RKO (cell line): ENCODE measurements at regions not wholly inside any gene's neighbourhood (a gene's known extent, or its start where the extent isn't known, plus 50 kb on each side); places are given as distances from the start of the nearest gene placed in this dataset.
"Not testable (repeated sequence)": the region's sequence is repeated elsewhere in the genome, so short reads cannot be mapped to it uniquely, and the experiment has no call there.

Experiments
- DNase-seq: peaks from one replicate; pipeline ENCODE4 v3.0.0-alpha.2; 2016; ENCODE audit warnings: low spot score

DNA sequence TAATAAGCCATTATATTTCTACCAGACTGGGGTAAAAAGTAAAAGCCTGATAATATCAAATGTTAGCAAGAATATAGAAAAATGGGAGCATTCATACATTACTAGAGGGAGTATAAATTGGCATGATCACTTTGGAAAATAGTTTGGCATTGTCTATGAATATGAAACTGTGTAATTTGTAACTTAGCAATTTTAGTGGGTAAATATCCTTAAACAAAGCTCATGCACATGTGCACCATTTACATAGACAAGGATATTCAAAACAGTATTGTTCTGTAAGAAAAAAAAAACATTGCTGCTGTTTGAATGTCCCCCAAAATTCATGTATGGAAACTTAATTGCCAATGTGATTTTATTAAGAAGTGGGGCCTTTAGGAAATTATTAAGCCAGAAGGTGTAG, 166.4 kb upstream of the SLC27A6 start:
- no peak for DNase-seq

- no peak for DNase-seq
These were observed 165.3 kb upstream of the SLC27A6 start for GRCh38 chr5:128799945-128800344.

GRCh38 chr5:128800377-128800776, 164.9 kb upstream of the SLC27A6 start:
- no peak for DNase-seq

- DNase-seq = no peak
These were observed 151.8 kb upstream of the SLC27A6 start for GRCh38 chr5:128813317-128814070.

- no peak for DNase-seq
These were observed 150.1 kb upstream of the SLC27A6 start for GRCh38 chr5:128815201-128815600.

GRCh38 chr5:128825826-128826225, 139.5 kb upstream of the SLC27A6 start:
- DNase-seq = peak; percentile 29

DNA sequence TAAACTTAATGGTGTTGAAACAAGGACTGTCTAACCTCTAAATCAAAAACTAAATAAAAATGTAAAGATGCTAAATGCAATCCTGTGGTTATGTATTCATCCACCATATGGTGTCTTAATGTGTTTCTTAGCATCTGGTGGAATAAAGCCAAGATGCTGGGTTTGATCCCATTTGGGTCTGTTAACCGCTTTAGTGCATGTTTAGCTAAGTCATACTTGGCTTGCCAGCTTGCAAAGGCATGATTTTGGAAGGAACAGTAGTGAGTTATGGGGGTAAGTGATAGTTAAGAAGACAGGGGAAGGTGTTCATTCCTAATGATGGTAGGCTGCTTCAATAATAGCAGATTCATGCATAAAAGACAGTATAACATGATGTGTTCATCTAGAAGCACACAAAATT, 139.0 kb upstream of the SLC27A6 start:
- no peak for DNase-seq

DNA sequence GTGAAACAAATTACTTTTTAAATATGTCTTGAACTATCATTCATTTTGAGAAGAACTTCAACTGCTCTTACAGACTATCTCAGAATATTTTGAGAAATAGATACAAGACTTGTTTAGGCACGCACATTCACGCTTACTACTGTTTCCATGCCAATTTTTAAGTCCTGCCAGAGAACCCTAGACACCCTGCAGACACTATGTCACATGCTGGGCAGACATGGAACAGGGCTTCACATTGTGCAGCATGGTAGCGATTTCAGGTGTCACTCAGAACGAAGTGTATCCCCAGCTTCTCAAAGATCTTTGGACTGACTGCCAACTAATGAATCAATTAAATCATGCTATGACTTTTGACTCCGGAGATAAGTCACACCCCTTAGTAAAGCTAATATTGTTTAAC, 128.7 kb upstream of the SLC27A6 start:
- no peak for DNase-seq

DNA sequence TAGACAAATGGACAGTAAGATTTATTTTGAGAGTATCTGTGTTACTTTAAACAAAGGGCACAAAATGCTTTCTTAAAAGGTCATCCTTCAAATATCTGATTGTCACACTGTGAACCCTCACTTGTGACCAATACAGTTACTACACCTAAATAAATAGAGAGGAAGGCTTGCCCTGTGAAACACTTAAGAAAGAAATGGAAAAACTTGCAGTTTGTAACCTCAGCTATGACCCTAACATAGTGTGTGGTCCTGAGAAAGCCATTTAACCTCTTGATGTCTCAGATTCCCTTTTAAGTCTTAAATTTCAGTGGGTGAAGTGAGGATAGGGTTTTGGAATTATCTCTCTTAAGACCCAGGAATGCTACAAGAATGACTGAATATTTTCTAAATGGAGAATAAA, 126.7 kb upstream of the SLC27A6 start:
- no peak for DNase-seq

GRCh38 chr5:128842241-128842640, 123.0 kb upstream of the SLC27A6 start:
- no peak for DNase-seq

DNA sequence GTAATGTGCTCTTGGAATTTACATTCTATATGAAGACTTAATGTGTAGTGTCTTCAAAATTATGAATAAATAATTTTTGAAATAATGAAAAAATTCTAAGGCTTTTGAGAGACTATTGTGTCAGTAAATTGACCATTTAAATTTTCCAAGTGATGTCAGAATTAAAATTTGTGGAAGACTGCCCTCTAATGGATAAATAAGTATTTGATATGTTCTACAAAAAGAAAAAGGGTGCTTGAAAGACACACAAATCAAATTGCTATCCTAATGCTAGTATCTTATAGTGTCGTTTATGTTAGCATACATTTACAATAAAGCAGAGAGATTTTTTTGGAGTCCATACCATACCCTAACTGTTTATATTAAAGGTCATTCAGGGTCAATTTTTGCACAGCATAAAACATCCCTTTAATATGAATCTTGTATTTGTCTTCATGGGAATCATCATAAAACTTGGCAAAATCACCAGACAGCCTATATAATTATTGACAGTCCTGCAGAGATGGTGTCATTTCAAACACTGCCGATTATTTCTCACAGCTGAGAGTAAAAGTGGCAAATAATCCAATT, 120.8 kb upstream of the SLC27A6 start:
- peak; percentile 41 for DNase-seq

- no peak for DNase-seq
These were observed 115.2 kb upstream of the SLC27A6 start for GRCh38 chr5:128850049-128850448.

- no peak for DNase-seq
These were observed 110.4 kb upstream of the SLC27A6 start for GRCh38 chr5:128854931-128855330.

DNA sequence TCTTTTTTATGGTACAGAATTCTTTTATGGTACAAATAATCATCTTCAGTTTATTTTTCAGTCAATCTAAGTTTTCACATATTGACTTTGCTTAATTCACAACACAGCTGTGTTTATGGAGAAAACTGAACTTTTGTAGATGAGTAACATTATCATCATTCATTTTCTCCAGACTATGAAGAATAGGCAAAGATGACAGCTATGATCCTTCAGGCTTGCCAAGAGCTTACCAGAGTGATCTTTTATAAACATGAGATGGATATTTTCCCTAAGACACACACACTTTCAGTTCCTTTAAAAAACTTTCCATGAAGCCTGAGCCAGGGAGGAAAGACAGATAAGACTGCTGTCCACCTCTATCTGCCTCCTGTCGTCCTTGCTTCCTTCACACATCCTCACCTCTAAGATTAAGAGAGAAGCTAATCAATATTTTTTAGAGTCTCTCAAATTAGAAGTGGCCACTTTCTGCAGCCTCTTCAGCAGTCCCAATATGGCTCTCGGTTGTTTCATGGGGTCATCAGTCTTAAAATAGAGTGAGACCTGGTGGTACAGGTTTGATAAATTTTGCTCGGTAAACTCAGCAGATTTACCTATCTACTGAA, 108.1 kb upstream of the SLC27A6 start:
- no peak for DNase-seq

DNA sequence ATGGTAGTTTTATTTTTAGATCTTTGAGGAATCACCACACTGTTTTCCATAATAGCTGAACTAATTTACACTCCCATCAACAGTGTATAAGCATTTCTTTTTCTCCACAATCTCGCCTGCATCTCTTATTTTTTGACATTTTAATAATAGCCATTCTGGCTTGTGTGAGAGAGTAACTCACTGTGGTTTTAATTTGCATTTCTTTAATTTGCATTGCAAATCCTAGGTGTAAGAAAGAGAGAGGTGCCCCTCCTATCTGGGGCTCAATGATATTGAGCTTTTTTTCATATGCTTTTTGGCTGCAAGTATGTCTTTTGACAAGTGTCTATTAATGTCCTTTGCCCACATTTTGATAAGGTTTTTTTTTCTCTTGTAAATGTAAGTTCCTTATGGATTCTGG, 106.3 kb upstream of the SLC27A6 start:
- no peak for DNase-seq

DNA sequence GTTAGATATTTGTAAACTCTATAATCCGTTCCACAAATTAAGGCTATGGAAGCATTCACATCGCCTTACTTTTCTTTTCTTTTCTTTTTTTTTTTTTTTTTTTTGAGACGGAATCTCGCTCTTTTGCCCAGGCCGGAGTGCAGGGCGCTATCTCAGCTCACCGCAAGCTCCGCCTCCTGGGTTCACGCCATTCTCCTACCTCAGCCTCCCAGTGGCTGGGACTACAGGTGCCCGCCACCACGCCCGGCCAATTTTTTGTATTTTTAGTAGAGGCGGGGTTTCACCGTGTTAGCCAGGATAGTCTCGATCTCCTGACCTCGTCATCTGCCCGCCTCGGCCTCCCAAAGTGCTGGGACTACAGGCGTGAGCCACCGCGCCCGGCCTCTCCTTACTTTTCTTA, 104.1 kb upstream of the SLC27A6 start:
- not testable (repeated sequence) for DNase-seq

GRCh38 chr5:128869970-128870369, 95.3 kb upstream of the SLC27A6 start:
- no peak for DNase-seq

DNA sequence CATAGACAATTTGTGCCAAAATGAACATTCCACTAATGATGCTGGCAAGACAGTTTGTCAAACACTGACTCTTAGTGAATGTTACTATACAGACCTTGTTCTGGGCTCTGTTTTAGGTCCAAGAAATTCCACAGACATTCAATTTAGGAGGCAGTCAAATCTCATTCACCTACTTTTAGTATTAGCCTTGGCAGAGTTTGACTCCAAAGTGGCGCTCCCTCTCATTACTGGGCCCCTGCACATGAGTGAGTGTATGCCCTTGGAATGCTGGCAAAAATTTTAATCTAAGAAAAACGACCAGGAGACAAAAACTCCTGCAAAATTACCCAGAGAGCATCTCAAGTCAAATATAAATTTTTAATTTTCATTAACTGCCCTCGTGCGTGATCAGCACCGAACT, 94.9 kb upstream of the SLC27A6 start:
- no peak for DNase-seq

DNA sequence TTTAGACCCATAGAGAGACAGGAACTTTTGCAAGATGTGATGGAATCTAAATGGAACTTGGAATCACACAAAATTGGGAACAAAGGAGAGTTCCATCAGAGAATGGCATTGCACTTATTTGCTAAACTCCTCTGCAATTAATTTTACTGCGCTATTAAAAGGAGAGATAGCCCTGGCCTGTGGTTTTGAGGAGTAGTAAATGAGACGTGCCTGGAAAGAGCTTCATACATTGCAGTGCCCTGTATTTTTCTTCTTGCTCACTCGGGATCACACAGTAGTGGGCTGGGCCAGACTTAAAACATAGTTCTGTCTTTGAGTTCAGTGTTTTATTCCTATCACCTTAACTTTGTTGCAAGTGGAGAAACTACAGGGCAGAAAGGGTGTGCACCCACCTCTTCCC, 94.4 kb upstream of the SLC27A6 start:
- DNase-seq = no peak

- no peak for DNase-seq
These were observed 88.5 kb upstream of the SLC27A6 start for GRCh38 chr5:128876569-128877382.

DNA sequence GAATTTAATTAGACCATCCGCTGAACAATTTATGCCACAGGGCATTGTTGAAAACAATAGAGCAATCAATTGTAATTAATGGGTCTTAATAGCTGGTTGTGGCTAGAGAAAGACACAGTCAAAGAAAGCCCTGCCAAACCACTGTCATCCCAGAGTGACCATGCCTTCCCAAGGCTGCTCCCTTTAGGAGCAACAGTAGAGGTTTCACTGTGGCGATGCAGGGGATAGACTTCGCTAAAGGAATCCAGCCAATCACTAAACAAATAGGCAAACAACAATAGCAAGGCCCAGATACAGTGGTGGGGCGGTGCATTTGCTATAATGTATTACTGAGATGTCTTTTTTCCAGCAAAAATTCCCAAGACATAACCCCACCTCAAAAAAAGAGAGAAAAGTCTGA, 87.8 kb upstream of the SLC27A6 start:
- DNase-seq = no peak

DNA sequence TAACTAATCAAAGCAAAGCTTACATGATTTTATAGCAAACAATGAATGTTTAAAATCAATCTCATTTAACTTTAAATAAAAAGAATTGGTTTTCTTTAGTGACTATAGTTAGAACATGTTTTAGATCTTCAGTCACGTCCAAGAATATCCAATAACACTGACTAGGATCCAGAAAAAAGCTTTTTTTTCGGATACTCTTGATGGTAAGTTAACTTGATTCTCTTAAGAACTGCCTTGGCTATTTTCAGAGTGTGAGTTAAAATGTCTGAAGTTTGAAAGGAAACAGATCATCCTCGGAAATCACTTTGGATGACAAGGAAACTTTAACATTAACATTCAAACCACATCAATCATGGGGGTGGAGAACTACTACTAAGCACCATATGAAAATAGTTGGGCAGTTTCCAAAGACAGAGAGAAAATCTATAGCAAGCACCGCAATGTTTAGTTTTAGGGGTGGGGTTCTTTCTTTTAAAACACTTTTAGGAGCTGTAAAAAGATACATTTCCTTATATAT, 83.7 kb upstream of the SLC27A6 start:
- DNase-seq = no peak
